Upper lobe of left lung (tissue), 6 donors: ENCODE measurements at regions not wholly inside any gene's neighbourhood (a gene's known extent, or its start where the extent isn't known, plus 50 kb on each side); places are given as distances from the start of the nearest gene placed in this dataset.

Experiments
- ATAC-seq, 2 donors: fragments of 200-7000 bp; cut with Tn5 transposase; one replicate each; pipeline ENCODE4 v1.9.1; 2022; ENCODE audit warnings: mild to moderate bottlenecking in 2 of 2, moderate library complexity in 2 of 2; ENCODE audit not compliant: low FRiP score in 2 of 2
- DNase-seq, 2 donors: peaks; one replicate each; pipeline ENCODE4 v3.0.0-alpha.2; 2019 to 2020
- H3K27ac ChIP-seq, 4 donors: fragments of 200-600 bp; sonication (generic); one replicate each; pipeline ENCODE4 v1.5.1; 2016 to 2019
- H3K27me3 ChIP-seq, 4 donors: fragments of 200-600 bp; sonication (generic); one replicate each; pipeline ENCODE4 v1.5.1; 2017 to 2019
- H3K36me3 ChIP-seq, 4 donors: fragments of 200-600 bp; sonication (generic); one replicate each; pipeline ENCODE4 v1.5.1; 2016 to 2019
- H3K4me1 ChIP-seq, 4 donors: fragments of 200-600 bp; sonication (generic); one replicate each; pipeline ENCODE4 v1.5.1; 2018 to 2019
- H3K4me3 ChIP-seq, 4 donors: fragments of 200-600 bp; sonication (generic); one replicate each; pipeline ENCODE4 v1.5.1; 2017 to 2019; ENCODE audit warnings: mild to moderate bottlenecking in 2 of 4, moderate library complexity in 1 of 4
- H3K9me3 ChIP-seq, 4 donors: fragments of 200-600 bp; sonication (generic); one replicate each; pipeline ENCODE4 v1.5.1; 2018 to 2019
- EP300 ChIP-seq, 4 donors: sonication (generic); formaldehyde crosslinking; IDR thresholded peaks; one replicate each; pipeline ENCODE4 v1.5.1; 2017; ENCODE audit warnings: antibody characterized with exemption in 4 of 4, control low read depth in 2 of 4
- POLR2A ChIP-seq, 4 donors: fragments of 450-650 bp; IDR thresholded peaks; one replicate each; pipeline ENCODE4 v1.5.1; 2016 to 2017; ENCODE audit warnings: antibody characterized with exemption in 4 of 4, mild to moderate bottlenecking in 2 of 4
- POLR2AphosphoS5 ChIP-seq, 2 donors: sonication (generic); formaldehyde crosslinking; IDR thresholded peaks; one replicate each; pipeline ENCODE4 v1.5.1; 2017; ENCODE audit warnings: antibody characterized with exemption in 2 of 2
- WGBS, 2 donors: methylation state at CpG; one replicate each; pipeline ENCODE4 v1.1.5; 2017 to 2018; 5-methylcytosine and 5-hydroxymethylcytosine counted together
- TF ChIP-seq, protein P1 (sequence below), 6 experiments: fragments of 450-650 bp in 4 of 6; fragments of 200-600 bp in 2 of 6; sonication (generic) in 2 of 6; IDR thresholded peaks; one replicate each; pipeline ENCODE4 v1.5.1; 2016 to 2019; ENCODE audit warnings: antibody characterized with exemption in 6 of 6
- donor health status: DM: no; HTN: no; CAD: no; lungs with moderate emphysema.
- donor health status: DM: no; HTN: yes; CAD: no; lungs with severe emphysema.

DNA sequence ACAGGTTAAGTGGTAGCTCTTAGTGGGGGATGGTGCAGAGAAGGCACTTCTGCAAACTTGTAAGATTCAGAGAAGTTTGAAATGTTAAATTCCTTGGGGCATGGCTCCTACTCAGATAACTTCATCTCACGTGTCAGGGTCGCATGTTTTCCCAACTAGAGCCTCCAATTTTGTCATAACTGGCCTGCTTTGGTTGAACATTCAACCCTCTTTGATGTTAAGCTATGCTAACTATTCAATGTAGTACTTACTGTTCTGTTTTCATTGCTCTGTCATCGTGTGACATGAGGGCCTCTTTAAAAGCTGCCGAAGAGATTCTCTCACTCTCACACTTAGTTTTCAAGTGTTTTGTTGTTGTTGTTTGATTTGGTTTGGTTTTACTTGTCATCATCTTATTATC, 280.8 kb downstream of the CDH11 start:
- Histone ChIP-seq H3K9me3 (no peaks in the 10 kb centered on the region), H3K4me1 (no peaks in the 10 kb centered on the region), H3K27ac (no peak overlapping the region), H3K27me3 (no peaks in the 10 kb centered on the region), H3K36me3 (no peaks in the 10 kb centered on the region), H3K4me3 (no peak overlapping the region)
- TF ChIP-seq POLR2A (IDR thresholded peaks at IDR 0.05) = no peak
- no peak for TF ChIP-seq EP300 (IDR thresholded peaks at IDR 0.05)
- TF ChIP-seq, protein P1, sequence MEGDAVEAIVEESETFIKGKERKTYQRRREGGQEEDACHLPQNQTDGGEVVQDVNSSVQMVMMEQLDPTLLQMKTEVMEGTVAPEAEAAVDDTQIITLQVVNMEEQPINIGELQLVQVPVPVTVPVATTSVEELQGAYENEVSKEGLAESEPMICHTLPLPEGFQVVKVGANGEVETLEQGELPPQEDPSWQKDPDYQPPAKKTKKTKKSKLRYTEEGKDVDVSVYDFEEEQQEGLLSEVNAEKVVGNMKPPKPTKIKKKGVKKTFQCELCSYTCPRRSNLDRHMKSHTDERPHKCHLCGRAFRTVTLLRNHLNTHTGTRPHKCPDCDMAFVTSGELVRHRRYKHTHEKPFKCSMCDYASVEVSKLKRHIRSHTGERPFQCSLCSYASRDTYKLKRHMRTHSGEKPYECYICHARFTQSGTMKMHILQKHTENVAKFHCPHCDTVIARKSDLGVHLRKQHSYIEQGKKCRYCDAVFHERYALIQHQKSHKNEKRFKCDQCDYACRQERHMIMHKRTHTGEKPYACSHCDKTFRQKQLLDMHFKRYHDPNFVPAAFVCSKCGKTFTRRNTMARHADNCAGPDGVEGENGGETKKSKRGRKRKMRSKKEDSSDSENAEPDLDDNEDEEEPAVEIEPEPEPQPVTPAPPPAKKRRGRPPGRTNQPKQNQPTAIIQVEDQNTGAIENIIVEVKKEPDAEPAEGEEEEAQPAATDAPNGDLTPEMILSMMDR (IDR thresholded peaks at IDR 0.05) = no peak
- TF ChIP-seq POLR2AphosphoS5 (IDR thresholded peaks at IDR 0.05) = no peak
- DNase-seq (no peak), ATAC-seq (no peak)
- 44 to 47% methylated on average over 4 of the region's 4 CpGs for WGBS, 2 donors

DNA sequence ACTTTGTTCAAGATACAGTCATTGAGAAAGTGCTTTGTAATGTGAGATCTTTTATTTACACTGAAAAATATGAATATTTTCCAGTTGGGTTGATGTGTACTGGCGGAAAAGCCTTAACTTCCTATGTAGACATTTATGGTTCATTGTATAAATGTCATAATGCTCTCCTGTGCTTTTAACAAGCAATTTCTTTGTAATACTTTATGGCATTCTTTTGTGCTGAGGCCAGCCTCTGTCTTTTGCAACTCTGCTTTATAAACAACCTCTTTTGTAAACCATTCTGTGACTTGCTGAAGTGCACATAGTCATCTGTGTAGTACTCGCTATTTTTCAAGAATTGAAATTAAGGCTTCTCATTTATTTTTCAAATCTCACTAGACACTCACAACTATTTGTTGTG, 291.2 kb downstream of the CDH11 start:
- DNase-seq (no peak), ATAC-seq (no peak)
- TF ChIP-seq, protein P1 (IDR thresholded peaks at IDR 0.05) = no peak
- TF ChIP-seq EP300 (IDR thresholded peaks at IDR 0.05) = no peak
- Histone ChIP-seq H3K4me3 (no peak overlapping the region), H3K36me3 (no peaks in the 10 kb centered on the region), H3K27me3 (no peaks in the 10 kb centered on the region), H3K9me3 (peaks cover 0 to 18% (median 4%) of the 10 kb centered on the region in 4 donors), H3K27ac (no peak overlapping the region), H3K4me1 (no peaks in the 10 kb centered on the region)
- WGBS, 2 donors = 81 to 84% methylated on average over 2 of the region's 2 CpGs

DNA sequence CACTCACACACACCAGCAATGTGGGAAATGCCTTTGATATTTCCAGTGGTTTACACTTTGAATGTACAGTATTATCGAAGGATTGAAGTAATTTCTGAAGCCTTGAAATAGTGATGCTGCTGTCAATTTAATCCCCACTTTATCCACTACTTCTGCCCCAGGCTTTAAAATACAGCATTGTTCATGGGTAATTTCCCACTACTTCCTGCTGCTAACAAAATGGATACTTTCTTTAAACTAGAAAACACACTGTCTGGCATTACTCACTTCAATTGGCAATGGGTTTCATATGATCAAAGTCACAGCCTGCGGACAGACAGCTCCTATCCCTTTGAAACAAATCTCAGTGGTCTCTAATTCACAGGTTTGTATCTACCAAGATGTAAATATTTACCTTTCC, 292.2 kb downstream of the CDH11 start:
- H3K27ac ChIP-seq = no peak overlapping the region
- peaks cover 0 to 18% (median 4%) of the 10 kb centered on the region in 4 donors for H3K9me3 ChIP-seq
- WGBS, 2 donors = 81 to 83% methylated on average over 2 of the region's 2 CpGs
- H3K4me3 ChIP-seq = no peak overlapping the region
- TF ChIP-seq EP300 (IDR thresholded peaks at IDR 0.05) (no peak), POLR2A (IDR thresholded peaks at IDR 0.05) (no peak), POLR2AphosphoS5 (IDR thresholded peaks at IDR 0.05) (no peak)
- TF ChIP-seq, protein P1 (IDR thresholded peaks at IDR 0.05) = no peak
- no peaks in the 10 kb centered on the region for H3K27me3 ChIP-seq
- ATAC-seq = no peak
- no peaks in the 10 kb centered on the region for H3K4me1 ChIP-seq
- no peaks in the 10 kb centered on the region for H3K36me3 ChIP-seq
- no peak for DNase-seq

DNA sequence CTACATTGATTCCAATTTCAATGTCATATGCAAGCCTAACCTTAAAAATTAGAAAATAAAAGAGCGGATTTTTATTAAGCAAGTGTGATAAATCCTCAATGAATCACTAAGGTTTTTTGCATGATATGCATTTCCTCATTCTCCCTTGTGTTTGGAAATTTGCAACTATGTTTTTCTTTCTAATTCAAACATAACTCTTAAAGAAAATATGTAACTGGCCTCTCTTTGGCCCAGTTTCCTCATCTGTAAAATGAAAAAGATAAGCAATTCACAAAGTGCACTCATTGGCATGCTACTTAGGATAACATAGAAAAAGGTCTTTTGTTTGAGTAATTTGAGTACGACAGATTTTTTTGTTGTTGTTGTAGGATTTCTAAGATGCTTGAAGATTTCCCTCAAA, 295.5 kb downstream of the CDH11 start:
- no peaks in the 10 kb centered on the region for H3K9me3 ChIP-seq
- TF ChIP-seq, protein P1 (IDR thresholded peaks at IDR 0.05) = no peak
- TF ChIP-seq EP300 (IDR thresholded peaks at IDR 0.05) (no peak), POLR2AphosphoS5 (IDR thresholded peaks at IDR 0.05) (no peak), POLR2A (IDR thresholded peaks at IDR 0.05) (no peak)
- no peaks in the 10 kb centered on the region for H3K36me3 ChIP-seq
- 73 to 84% methylated on average over 2 of the region's 2 CpGs for WGBS, 2 donors
- no peak overlapping the region for H3K4me3 ChIP-seq
- H3K27ac ChIP-seq = no peak overlapping the region
- H3K27me3 ChIP-seq = no peaks in the 10 kb centered on the region
- no peak for DNase-seq
- H3K4me1 ChIP-seq = no peaks in the 10 kb centered on the region
- ATAC-seq = no peak

DNA sequence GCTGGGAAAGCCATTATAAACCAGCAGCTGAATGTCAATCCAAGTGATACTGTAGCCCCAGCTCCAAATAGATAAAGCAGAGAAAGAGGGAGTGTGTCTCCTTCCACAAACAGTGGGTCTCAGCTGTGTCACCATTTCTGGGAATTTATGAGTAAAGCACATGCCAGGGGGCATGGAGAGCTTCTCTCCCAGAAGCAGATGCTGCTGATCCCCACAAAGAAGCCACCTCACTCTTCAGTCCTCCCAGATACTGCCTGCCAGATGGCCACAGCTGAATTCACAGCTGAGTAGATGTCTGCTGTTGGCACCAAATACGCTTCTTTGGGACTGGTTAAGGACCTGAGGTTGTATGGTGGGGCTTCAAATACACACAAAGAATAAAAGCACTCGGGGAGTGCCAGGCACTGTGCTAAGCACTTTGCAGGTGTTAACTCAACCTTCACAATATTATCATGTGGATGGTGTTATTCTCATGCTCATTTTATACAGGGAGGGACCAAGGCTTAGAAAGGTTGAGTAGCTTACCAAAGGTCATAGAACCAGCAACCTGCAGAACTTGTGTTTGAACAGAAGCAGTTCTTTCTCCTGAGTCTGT, 298.3 kb downstream of the CDH11 start:
- ATAC-seq (no peak), DNase-seq (no peak)
- Histone ChIP-seq H3K9me3 (no peaks in the 10 kb centered on the region), H3K4me1 (no peaks in the 10 kb centered on the region), H3K27ac (no peak overlapping the region), H3K4me3 (no peak overlapping the region), H3K27me3 (no peaks in the 10 kb centered on the region), H3K36me3 (no peaks in the 10 kb centered on the region)
- no peak for TF ChIP-seq POLR2AphosphoS5 (IDR thresholded peaks at IDR 0.05)
- TF ChIP-seq EP300 (IDR thresholded peaks at IDR 0.05) = no peak
- no peak for TF ChIP-seq POLR2A (IDR thresholded peaks at IDR 0.05)
- TF ChIP-seq, protein P1 (IDR thresholded peaks at IDR 0.05) = no peak
- WGBS, 2 donors = 70 to 92% methylated on average over 2 of the region's 2 CpGs
